Skeletal muscle satellite cell (primary cell): ENCODE measurements at regions not wholly inside any gene's neighbourhood (a gene's known extent, or its start where the extent isn't known, plus 50 kb on each side); places are given as distances from the start of the nearest gene placed in this dataset.
A peak's percentile ranks its signal among the peaks of the same experiment; 100 is the strongest.
"Not testable (repeated sequence)": the region's sequence is repeated elsewhere in the genome, so short reads cannot be mapped to it uniquely, and the experiment has no call there.

Experiments
- H3K27me3 ChIP-seq: 2 replicates; pipeline ENCODE4 v1.7.0; 2013; ENCODE audit warnings: low read length; ENCODE audit not compliant: control insufficient read depth, insufficient read depth
- H3K36me3 ChIP-seq: 2 replicates; pipeline ENCODE4 v1.7.0; 2013; ENCODE audit warnings: mild to moderate bottlenecking, control low read depth, low read length; ENCODE audit not compliant: insufficient read depth
- H3K4me1 ChIP-seq: 2 replicates; pipeline ENCODE4 v1.7.0; 2013; ENCODE audit warnings: low read length; ENCODE audit not compliant: control insufficient read depth, insufficient read depth
- H3K4me2 ChIP-seq: 2 replicates; pipeline ENCODE4 v1.7.0; 2013; ENCODE audit warnings: mild to moderate bottlenecking, low read length
- H3K4me3 ChIP-seq: 2 replicates; pipeline ENCODE4 v1.7.0; 2013; ENCODE audit warnings: low read length
- H3K9ac ChIP-seq: 2 replicates; pipeline ENCODE4 v1.7.0; 2013; ENCODE audit warnings: mild to moderate bottlenecking, low read depth, low read length, moderate library complexity
- H3K9me3 ChIP-seq: replicated peaks from 2 replicates; pipeline ENCODE4 v1.7.0; 2013; ENCODE audit warnings: mild to moderate bottlenecking, control low read depth, low read length

- H3K36me3 ChIP-seq, result no peaks in the 10 kb centered on the region
- H3K27me3 ChIP-seq, result no peaks in the 10 kb centered on the region
- no peak overlapping the region for H3K4me3 ChIP-seq
- H3K4me2 ChIP-seq, result no peak overlapping the region
- no peaks in the 10 kb centered on the region for H3K9me3 ChIP-seq
- H3K4me1 ChIP-seq, result peaks cover 18% of the 10 kb centered on the region
- no peak overlapping the region for H3K9ac ChIP-seq
Observed at GRCh38 chr17:31745964-31746600, 113.0 kb downstream of the COPRS start.

DNA sequence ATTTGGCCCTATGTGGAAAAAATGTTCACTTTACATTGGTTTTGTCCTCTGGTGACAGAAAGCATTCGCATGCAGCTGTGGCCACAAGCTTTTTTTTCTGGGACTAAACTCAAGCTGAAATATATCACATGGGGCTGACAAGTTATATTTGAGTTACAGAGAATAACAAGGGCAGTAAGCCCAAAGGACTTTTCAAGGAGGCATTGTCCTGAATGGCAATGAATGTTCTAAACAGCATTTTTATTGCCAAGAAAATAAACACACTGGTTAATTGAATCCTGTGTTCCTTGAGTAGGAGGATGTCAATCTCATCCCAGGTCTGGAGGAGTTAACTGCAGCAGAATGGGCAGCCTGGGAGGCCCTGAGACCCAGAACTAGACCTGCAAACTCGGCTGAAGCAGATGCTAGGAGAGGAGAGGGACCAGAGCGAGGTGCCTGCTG lies 114.5 kb downstream of the COPRS start:
- no peaks in the 10 kb centered on the region for H3K27me3 ChIP-seq
- no peak overlapping the region for H3K4me2 ChIP-seq
- H3K4me1 ChIP-seq, result peaks cover 33% of the 10 kb centered on the region
- H3K9ac ChIP-seq, result no peak overlapping the region
- H3K4me3 ChIP-seq, result no peak overlapping the region
- H3K9me3 ChIP-seq, result no peaks in the 10 kb centered on the region
- no peaks in the 10 kb centered on the region for H3K36me3 ChIP-seq

DNA sequence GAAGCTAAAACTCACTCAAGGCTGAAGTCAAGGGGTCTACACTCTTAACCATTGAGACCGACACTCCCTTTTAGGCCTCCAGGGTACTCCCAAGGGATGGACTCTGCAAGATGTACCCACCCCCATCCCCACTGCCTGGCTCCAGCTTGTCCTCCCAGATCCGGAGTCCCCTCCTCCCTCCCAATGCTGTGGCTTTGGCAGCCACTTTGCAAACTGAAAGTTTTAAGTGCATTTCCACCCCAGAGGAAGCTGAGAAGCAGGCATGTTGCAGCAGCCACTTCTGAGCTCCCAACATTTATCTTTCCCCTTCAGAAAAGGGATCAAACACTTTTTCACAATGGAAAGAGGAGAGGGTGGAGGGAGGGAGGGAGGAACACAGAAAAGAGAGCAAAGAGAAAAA lies 115.2 kb downstream of the COPRS start:
- Histone ChIP-seq H3K4me2 (no peak overlapping the region), H3K9ac (no peak overlapping the region), H3K4me1 (peaks cover 40% of the 10 kb centered on the region), H3K27me3 (no peaks in the 10 kb centered on the region), H3K36me3 (no peaks in the 10 kb centered on the region), H3K4me3 (no peak overlapping the region), H3K9me3 (no peaks in the 10 kb centered on the region)

GRCh38 chr17:31741371-31741770 lies 117.7 kb downstream of the COPRS start:
- Histone ChIP-seq H3K9ac (peak overlapping the region; percentile 12), H3K9me3 (no peaks in the 10 kb centered on the region), H3K4me1 (peaks cover 44% of the 10 kb centered on the region), H3K36me3 (no peaks in the 10 kb centered on the region), H3K27me3 (no peaks in the 10 kb centered on the region), H3K4me2 (no peak overlapping the region), H3K4me3 (no peak overlapping the region)

GRCh38 chr17:31740611-31741082 lies 118.4 kb downstream of the COPRS start:
- Histone ChIP-seq H3K4me1 (peaks cover 44% of the 10 kb centered on the region), H3K9me3 (no peaks in the 10 kb centered on the region), H3K4me2 (peak overlapping the region; percentile 47), H3K9ac (peak overlapping the region; percentile 58), H3K36me3 (no peaks in the 10 kb centered on the region), H3K4me3 (no peak overlapping the region), H3K27me3 (no peaks in the 10 kb centered on the region)

- H3K36me3 ChIP-seq, result no peaks in the 10 kb centered on the region
- H3K4me1 ChIP-seq, result peaks cover 37% of the 10 kb centered on the region
- no peaks in the 10 kb centered on the region for H3K9me3 ChIP-seq
Observed at GRCh38 chr17:31738996-31739699, 119.9 kb downstream of the COPRS start.

GRCh38 chr17:31738488-31738887 lies 120.6 kb downstream of the COPRS start:
- Histone ChIP-seq H3K36me3 (no peaks in the 10 kb centered on the region), H3K4me3 (no peak overlapping the region), H3K9ac (no peak overlapping the region), H3K4me1 (peaks cover 32% of the 10 kb centered on the region), H3K9me3 (no peaks in the 10 kb centered on the region), H3K27me3 (no peaks in the 10 kb centered on the region), H3K4me2 (no peak overlapping the region)

More at GRCh38 chr17:31738996-31739699, 119.9 kb downstream of the COPRS start:
- Histone ChIP-seq H3K27me3 (no peaks in the 10 kb centered on the region), H3K4me3 (no peak overlapping the region), H3K9ac (no peak overlapping the region), H3K4me2 (no peak overlapping the region)

GRCh38 chr17:31738067-31738466 lies 121.0 kb downstream of the COPRS start:
- Histone ChIP-seq H3K27me3 (no peaks in the 10 kb centered on the region), H3K9ac (no peak overlapping the region), H3K4me2 (no peak overlapping the region), H3K4me3 (no peak overlapping the region), H3K36me3 (no peaks in the 10 kb centered on the region), H3K9me3 (no peaks in the 10 kb centered on the region), H3K4me1 (peaks cover 32% of the 10 kb centered on the region)

GRCh38 chr17:31736855-31737625 lies 122.0 kb downstream of the COPRS start:
- H3K4me1 ChIP-seq, result peaks cover 32% of the 10 kb centered on the region
- H3K9ac ChIP-seq, result no peak overlapping the region

GRCh38 chr17:31733326-31733725 lies 125.7 kb downstream of the COPRS start:
- Histone ChIP-seq H3K4me2 (no peak overlapping the region), H3K4me3 (no peak overlapping the region), H3K4me1 (no peaks in the 10 kb centered on the region), H3K27me3 (no peaks in the 10 kb centered on the region), H3K9ac (no peak overlapping the region), H3K36me3 (no peaks in the 10 kb centered on the region), H3K9me3 (no peaks in the 10 kb centered on the region)

More at GRCh38 chr17:31736855-31737625, 122.0 kb downstream of the COPRS start:
- Histone ChIP-seq H3K4me2 (no peak overlapping the region), H3K4me3 (no peak overlapping the region), H3K27me3 (no peaks in the 10 kb centered on the region), H3K36me3 (no peaks in the 10 kb centered on the region), H3K9me3 (no peaks in the 10 kb centered on the region)

DNA sequence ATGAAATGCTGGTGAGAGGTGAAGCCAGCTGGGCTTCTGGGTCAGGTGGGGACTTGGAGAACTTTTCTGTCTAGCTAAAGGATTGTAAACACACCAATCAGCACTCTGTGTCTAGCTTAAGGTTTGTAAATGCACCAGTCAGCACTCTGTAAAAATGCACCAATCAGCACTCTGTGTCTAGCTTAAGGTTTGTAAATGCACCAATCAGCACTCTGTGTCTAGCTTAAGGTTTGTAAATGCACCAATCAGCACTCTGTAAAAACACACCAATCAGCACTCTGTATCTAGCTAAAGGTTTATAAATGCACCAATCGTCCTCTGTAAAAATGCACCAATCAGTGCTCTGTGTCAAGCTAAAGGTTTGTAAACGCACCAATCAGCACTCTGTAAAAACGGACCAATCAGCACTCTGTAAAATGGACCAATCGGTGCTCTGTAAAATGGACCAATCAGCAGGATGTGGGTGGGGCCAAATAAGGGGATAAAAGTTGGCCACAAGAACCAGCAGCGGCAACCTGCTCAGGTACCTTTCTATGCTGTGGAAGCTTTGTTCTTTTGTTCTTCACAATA lies 127.4 kb downstream of the COPRS start:
- H3K9me3 ChIP-seq, H3K4me2 ChIP-seq, H3K4me3 ChIP-seq, H3K27me3 ChIP-seq, H3K9ac ChIP-seq, H3K36me3 ChIP-seq, H3K4me1 ChIP-seq: not testable (repeated sequence)
